ENCODE measurements at regions not wholly inside any gene's neighbourhood (a gene's known extent, or its start where the extent isn't known, plus 50 kb on each side); places are given as distances from the start of the nearest gene placed in this dataset.

DNA sequence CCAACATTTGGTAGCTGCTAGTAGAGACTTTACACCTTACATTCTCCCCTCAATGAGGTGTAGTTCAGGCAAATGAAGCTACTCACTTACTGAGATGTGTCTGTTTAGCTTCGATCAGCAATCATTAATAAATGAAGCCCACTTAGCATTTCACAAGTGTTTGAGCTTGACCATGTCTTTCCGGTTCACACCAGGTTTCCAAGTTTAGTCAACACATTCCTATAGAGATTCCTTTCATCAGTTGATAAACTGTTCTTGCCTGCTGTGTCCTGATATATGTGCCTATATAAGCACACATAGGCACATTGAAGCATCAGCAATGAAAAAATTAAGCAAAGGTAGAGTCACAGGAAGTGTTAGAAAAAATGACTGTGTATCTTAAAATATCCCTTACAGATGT, 150.0 kb downstream of the BTBD3 start:
- TF ChIP-seq, protein P1, sequence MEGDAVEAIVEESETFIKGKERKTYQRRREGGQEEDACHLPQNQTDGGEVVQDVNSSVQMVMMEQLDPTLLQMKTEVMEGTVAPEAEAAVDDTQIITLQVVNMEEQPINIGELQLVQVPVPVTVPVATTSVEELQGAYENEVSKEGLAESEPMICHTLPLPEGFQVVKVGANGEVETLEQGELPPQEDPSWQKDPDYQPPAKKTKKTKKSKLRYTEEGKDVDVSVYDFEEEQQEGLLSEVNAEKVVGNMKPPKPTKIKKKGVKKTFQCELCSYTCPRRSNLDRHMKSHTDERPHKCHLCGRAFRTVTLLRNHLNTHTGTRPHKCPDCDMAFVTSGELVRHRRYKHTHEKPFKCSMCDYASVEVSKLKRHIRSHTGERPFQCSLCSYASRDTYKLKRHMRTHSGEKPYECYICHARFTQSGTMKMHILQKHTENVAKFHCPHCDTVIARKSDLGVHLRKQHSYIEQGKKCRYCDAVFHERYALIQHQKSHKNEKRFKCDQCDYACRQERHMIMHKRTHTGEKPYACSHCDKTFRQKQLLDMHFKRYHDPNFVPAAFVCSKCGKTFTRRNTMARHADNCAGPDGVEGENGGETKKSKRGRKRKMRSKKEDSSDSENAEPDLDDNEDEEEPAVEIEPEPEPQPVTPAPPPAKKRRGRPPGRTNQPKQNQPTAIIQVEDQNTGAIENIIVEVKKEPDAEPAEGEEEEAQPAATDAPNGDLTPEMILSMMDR (optimal IDR thresholded peaks at IDR 0.05 in 1 of 3, IDR thresholded peaks at IDR 0.05 in 1 of 3, conservative IDR thresholded peaks at IDR 0.05 in 1 of 3; ENCODE audit: extremely low read depth in 1 of 3, insufficient read depth in 2 of 3, low read length in 3 of 3), result no peak
- no peak for TF ChIP-seq EZH2 (IDR thresholded peaks at IDR 0.05; ENCODE audit: low read length)
